ENCODE measurements at regions not wholly inside any gene's neighbourhood (a gene's known extent, or its start where the extent isn't known, plus 50 kb on each side); places are given as distances from the start of the nearest gene placed in this dataset.
"Not testable (repeated sequence)": the region's sequence is repeated elsewhere in the genome, so short reads cannot be mapped to it uniquely, and the experiment has no call there.

- Histone ChIP-seq H3K27me3 (ENCODE audit: insufficient read depth, low read length, poor library complexity) (peaks cover 24% of the 10 kb centered on the region), H3K4me3 (ENCODE audit: low read depth in 1 of 2, low read length in 2 of 2) (no peak overlapping the region), H3K36me3 (ENCODE audit: insufficient read depth, low read length) (no peaks in the 10 kb centered on the region), H3K9me3 (ENCODE audit: insufficient read depth, low read length, severe bottlenecking) (no peaks in the 10 kb centered on the region), H3K79me2 (ENCODE audit: insufficient read depth, low read length) (no peaks in the 10 kb centered on the region), H2AFZ (ENCODE audit: low read depth, low read length) (no peak overlapping the region), H3K9ac (ENCODE audit: low read depth, low read length) (no peak overlapping the region), H3K27ac (ENCODE audit: low read length) (no peak overlapping the region), H3K4me2 (ENCODE audit: insufficient read depth, low read length) (no peak overlapping the region), H3K4me1 (ENCODE audit: insufficient read depth, low read length) (no peaks in the 10 kb centered on the region), H4K20me1 (ENCODE audit: insufficient read depth, low read length) (no peaks in the 10 kb centered on the region)
- DNase-seq (no peak), ATAC-seq (ENCODE audit: insufficient read depth, low read depth) (no peak)
- TF ChIP-seq CTCF (IDR thresholded peaks at IDR 0.05; ENCODE audit: borderline replicate concordance, extremely low read depth, low read length, poor library complexity, severe bottlenecking) = no peak
- no peak for TF ChIP-seq EZH2 (IDR thresholded peaks at IDR 0.05; ENCODE audit: borderline replicate concordance, low read depth, low read length, severe bottlenecking)
These were observed 229.3 kb downstream of the SMAD2 start for GRCh38 chr18:47701134-47701533.

- H3K27me3 ChIP-seq (ENCODE audit: insufficient read depth, low read length, poor library complexity) = peaks cover 40% of the 10 kb centered on the region
- TF ChIP-seq EZH2 (IDR thresholded peaks at IDR 0.05; ENCODE audit: borderline replicate concordance, low read depth, low read length, severe bottlenecking) (no peak), CTCF (IDR thresholded peaks at IDR 0.05; ENCODE audit: borderline replicate concordance, extremely low read depth, low read length, poor library complexity, severe bottlenecking) (no peak)
- H2AFZ ChIP-seq (ENCODE audit: low read depth, low read length) = no peak overlapping the region
These were observed 233.6 kb downstream of the SMAD2 start for GRCh38 chr18:47696870-47697269.

GRCh38 chr18:47691611-47692010, 238.8 kb downstream of the SMAD2 start:
- peaks cover 39% of the 10 kb centered on the region for H3K27me3 ChIP-seq (ENCODE audit: insufficient read depth, low read length, poor library complexity)
- DNase-seq (no peak), ATAC-seq (ENCODE audit: insufficient read depth, low read depth) (no peak)
- no peaks in the 10 kb centered on the region for H4K20me1 ChIP-seq (ENCODE audit: insufficient read depth, low read length)
- no peak overlapping the region for H3K4me2 ChIP-seq (ENCODE audit: insufficient read depth, low read length)
- TF ChIP-seq CTCF (IDR thresholded peaks at IDR 0.05; ENCODE audit: borderline replicate concordance, extremely low read depth, low read length, poor library complexity, severe bottlenecking) (no peak), EZH2 (IDR thresholded peaks at IDR 0.05; ENCODE audit: borderline replicate concordance, low read depth, low read length, severe bottlenecking) (no peak)
- no peak overlapping the region for H2AFZ ChIP-seq (ENCODE audit: low read depth, low read length)
- H3K27ac ChIP-seq (ENCODE audit: low read length) = no peak overlapping the region
- no peaks in the 10 kb centered on the region for H3K9me3 ChIP-seq (ENCODE audit: insufficient read depth, low read length, severe bottlenecking)
- no peak overlapping the region for H3K9ac ChIP-seq (ENCODE audit: low read depth, low read length)
- H3K36me3 ChIP-seq (ENCODE audit: insufficient read depth, low read length) = no peaks in the 10 kb centered on the region
- no peaks in the 10 kb centered on the region for H3K4me1 ChIP-seq (ENCODE audit: insufficient read depth, low read length)
- H3K79me2 ChIP-seq (ENCODE audit: insufficient read depth, low read length) = no peaks in the 10 kb centered on the region
- no peak overlapping the region for H3K4me3 ChIP-seq (ENCODE audit: low read depth in 1 of 2, low read length in 2 of 2)

More at GRCh38 chr18:47696870-47697269, 233.6 kb downstream of the SMAD2 start:
- H3K9me3 ChIP-seq (ENCODE audit: insufficient read depth, low read length, severe bottlenecking) = no peaks in the 10 kb centered on the region
- ATAC-seq (ENCODE audit: insufficient read depth, low read depth) = no peak
- no peaks in the 10 kb centered on the region for H4K20me1 ChIP-seq (ENCODE audit: insufficient read depth, low read length)
- DNase-seq = no peak
- H3K4me3 ChIP-seq (ENCODE audit: low read depth in 1 of 2, low read length in 2 of 2) = no peak overlapping the region
- H3K4me1 ChIP-seq (ENCODE audit: insufficient read depth, low read length) = no peaks in the 10 kb centered on the region
- no peak overlapping the region for H3K4me2 ChIP-seq (ENCODE audit: insufficient read depth, low read length)
- H3K9ac ChIP-seq (ENCODE audit: low read depth, low read length) = no peak overlapping the region
- H3K27ac ChIP-seq (ENCODE audit: low read length) = no peak overlapping the region
- H3K36me3 ChIP-seq (ENCODE audit: insufficient read depth, low read length) = no peaks in the 10 kb centered on the region
- no peaks in the 10 kb centered on the region for H3K79me2 ChIP-seq (ENCODE audit: insufficient read depth, low read length)

GRCh38 chr18:47690778-47691177, 239.7 kb downstream of the SMAD2 start:
- not testable (repeated sequence) for H3K27ac ChIP-seq (ENCODE audit: low read length); H3K4me1 ChIP-seq (ENCODE audit: insufficient read depth, low read length); H3K36me3 ChIP-seq (ENCODE audit: insufficient read depth, low read length); H3K4me3 ChIP-seq (ENCODE audit: low read depth in 1 of 2, low read length in 2 of 2); H2AFZ ChIP-seq (ENCODE audit: low read depth, low read length); H3K79me2 ChIP-seq (ENCODE audit: insufficient read depth, low read length); H4K20me1 ChIP-seq (ENCODE audit: insufficient read depth, low read length); H3K9ac ChIP-seq (ENCODE audit: low read depth, low read length); H3K9me3 ChIP-seq (ENCODE audit: insufficient read depth, low read length, severe bottlenecking); H3K4me2 ChIP-seq (ENCODE audit: insufficient read depth, low read length); ATAC-seq (ENCODE audit: insufficient read depth, low read depth); DNase-seq
- H3K27me3 ChIP-seq (ENCODE audit: insufficient read depth, low read length, poor library complexity) = peaks cover 35% of the 10 kb centered on the region

Measured in DND-41 (cell line).